ENCODE measurements at regions not wholly inside any gene's neighbourhood (a gene's known extent, or its start where the extent isn't known, plus 50 kb on each side); places are given as distances from the start of the nearest gene placed in this dataset.

DNA sequence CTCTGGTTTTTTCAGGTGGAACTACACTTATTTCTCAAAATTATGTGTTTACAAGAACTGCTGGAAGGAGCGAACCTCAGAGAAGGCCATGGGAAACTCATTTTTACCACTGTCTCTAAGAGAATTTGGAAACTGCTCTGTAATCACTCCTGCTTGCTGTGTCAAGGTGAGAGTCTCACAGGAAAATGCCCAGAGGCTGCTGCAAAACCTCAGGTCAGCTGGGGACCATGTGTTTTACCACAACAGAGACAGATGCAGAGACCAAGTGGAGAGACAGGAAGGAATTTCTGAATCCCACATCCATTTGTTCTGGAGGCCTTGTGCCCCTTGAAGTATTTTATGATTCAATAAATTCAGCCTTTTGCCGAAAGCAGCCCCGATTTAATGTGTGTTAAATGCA lies 743.8 kb upstream of the SLC10A2 start:
- TF ChIP-seq GATA2 (IDR thresholded peaks at IDR 0.05; ENCODE audit: low read depth, low read length) = no peak
- no peak for TF ChIP-seq GATA3 (IDR thresholded peaks at IDR 0.05; ENCODE audit: low read depth, low read length)

Data from SH-SY5Y (cell line).